ENCODE measurements at regions not wholly inside any gene's neighbourhood (a gene's known extent, or its start where the extent isn't known, plus 50 kb on each side); places are given as distances from the start of the nearest gene placed in this dataset.

GRCh38 chr4:37066159-37066558 is 178.4 kb upstream of the NWD2 start:
- no peaks in the 10 kb centered on the region for H3K79me1 ChIP-seq (ENCODE audit: low read depth, low read length)
- no peak overlapping the region for H4K8ac ChIP-seq (ENCODE audit: low read depth, low read length)
- no peak overlapping the region for H3K4me3 ChIP-seq (ENCODE audit: low read length in 2 of 2)
- no peak overlapping the region for H3K4me2 ChIP-seq (ENCODE audit: insufficient read depth, low read length, poor library complexity, severe bottlenecking)
- H3K18ac ChIP-seq (ENCODE audit: low read length) = no peak overlapping the region
- no peak overlapping the region for H3K4ac ChIP-seq (ENCODE audit: low read length)
- no peaks in the 10 kb centered on the region for H3K27me3 ChIP-seq (ENCODE audit: control insufficient read depth in 3 of 3, insufficient read depth in 3 of 3, low read depth in 1 of 3, low read length in 3 of 3)
- H2AK5ac ChIP-seq (ENCODE audit: low read depth, low read length) = no peak overlapping the region
- no peaks in the 10 kb centered on the region for H3K9me3 ChIP-seq (replicated peaks in 1 of 2; ENCODE audit: control insufficient read depth in 2 of 2, insufficient read depth in 1 of 2, low read depth in 1 of 2, low read length in 2 of 2)
- no peak overlapping the region for H2AFZ ChIP-seq (ENCODE audit: low read length)
- H4K91ac ChIP-seq (ENCODE audit: low read depth, low read length, poor library complexity) = no peak overlapping the region
- no CpG with 5 or more reads among the region's 2 CpGs for WGBS, 2 donors (ENCODE audit: extremely low coverage in 2 of 2, insufficient read length in 2 of 2, insufficient replicate concordance in 1 of 2)
- no peak overlapping the region for H3K9ac ChIP-seq (ENCODE audit: low read depth, low read length, poor library complexity)
- H3K14ac ChIP-seq (ENCODE audit: low read length) = no peak overlapping the region
- no peak overlapping the region for H2BK12ac ChIP-seq (ENCODE audit: low read length)
- no peak overlapping the region for H2BK15ac ChIP-seq (ENCODE audit: low read length)
- no peak overlapping the region for H2BK5ac ChIP-seq (ENCODE audit: low read length)
- no peak overlapping the region for H2BK120ac ChIP-seq (ENCODE audit: low read depth, low read length)
- no peaks in the 10 kb centered on the region for H3K36me3 ChIP-seq (replicated peaks in 1 of 2; ENCODE audit: control insufficient read depth in 2 of 2, insufficient read depth in 2 of 2, low read length in 2 of 2)
- no peak for DNase-seq (ENCODE audit: low spot score)
- H3K27ac ChIP-seq (replicated peaks; ENCODE audit: low read length) = no peak overlapping the region
- no peaks in the 10 kb centered on the region for H3K4me1 ChIP-seq (ENCODE audit: control insufficient read depth in 2 of 2, insufficient read depth in 1 of 2, low read depth in 1 of 2, low read length in 2 of 2)
- H3K23ac ChIP-seq (ENCODE audit: low read depth, low read length, poor library complexity) = no peak overlapping the region

DNA sequence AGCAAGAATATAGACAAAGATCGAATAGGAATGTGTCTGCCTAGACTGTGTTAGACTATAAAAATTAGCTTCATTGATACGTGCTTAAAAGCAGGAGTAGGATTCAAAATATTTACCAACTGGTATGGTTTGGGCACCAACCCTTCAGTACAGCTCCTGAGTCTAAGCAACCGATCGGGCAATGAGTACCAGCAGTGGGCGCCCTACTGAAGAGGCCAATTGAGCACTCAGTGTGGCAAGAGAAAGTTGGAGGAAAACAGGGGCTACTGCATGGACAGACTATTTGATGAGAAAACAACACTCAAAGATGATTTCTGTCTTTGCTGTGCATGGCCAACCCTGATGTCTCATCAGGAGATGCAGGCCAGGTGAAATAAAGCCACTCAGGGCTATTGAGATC is 176.0 kb upstream of the NWD2 start:
- H3K4me1 ChIP-seq (ENCODE audit: control insufficient read depth in 2 of 2, insufficient read depth in 1 of 2, low read depth in 1 of 2, low read length in 2 of 2) = no peaks in the 10 kb centered on the region
- no CpG with 5 or more reads among the region's 5 CpGs for WGBS, 2 donors (ENCODE audit: extremely low coverage in 2 of 2, insufficient read length in 2 of 2, insufficient replicate concordance in 1 of 2)
- H2AFZ ChIP-seq (ENCODE audit: low read length) = no peak overlapping the region
- H3K9me3 ChIP-seq (replicated peaks in 1 of 2; ENCODE audit: control insufficient read depth in 2 of 2, insufficient read depth in 1 of 2, low read depth in 1 of 2, low read length in 2 of 2) = no peaks in the 10 kb centered on the region
- H2BK5ac ChIP-seq (ENCODE audit: low read length) = no peak overlapping the region
- H3K27ac ChIP-seq (replicated peaks; ENCODE audit: low read length) = no peak overlapping the region
- DNase-seq (ENCODE audit: low spot score) = no peak
- H3K23ac ChIP-seq (ENCODE audit: low read depth, low read length, poor library complexity) = no peak overlapping the region
- H3K4me3 ChIP-seq (ENCODE audit: low read length in 2 of 2) = no peak overlapping the region
- no peak overlapping the region for H2BK12ac ChIP-seq (ENCODE audit: low read length)
- H3K27me3 ChIP-seq (ENCODE audit: control insufficient read depth in 3 of 3, insufficient read depth in 3 of 3, low read depth in 1 of 3, low read length in 3 of 3) = no peaks in the 10 kb centered on the region
- H3K4ac ChIP-seq (ENCODE audit: low read length) = no peak overlapping the region
- no peak overlapping the region for H2AK5ac ChIP-seq (ENCODE audit: low read depth, low read length)
- H3K36me3 ChIP-seq (replicated peaks in 1 of 2; ENCODE audit: control insufficient read depth in 2 of 2, insufficient read depth in 2 of 2, low read length in 2 of 2) = no peaks in the 10 kb centered on the region
- H3K14ac ChIP-seq (ENCODE audit: low read length) = no peak overlapping the region
- H3K4me2 ChIP-seq (ENCODE audit: insufficient read depth, low read length, poor library complexity, severe bottlenecking) = no peak overlapping the region
- no peaks in the 10 kb centered on the region for H3K79me1 ChIP-seq (ENCODE audit: low read depth, low read length)
- H3K9ac ChIP-seq (ENCODE audit: low read depth, low read length, poor library complexity) = no peak overlapping the region
- no peak overlapping the region for H4K91ac ChIP-seq (ENCODE audit: low read depth, low read length, poor library complexity)
- H4K8ac ChIP-seq (ENCODE audit: low read depth, low read length) = no peak overlapping the region
- H2BK15ac ChIP-seq (ENCODE audit: low read length) = no peak overlapping the region
- H3K18ac ChIP-seq (ENCODE audit: low read length) = no peak overlapping the region
- no peak overlapping the region for H2BK120ac ChIP-seq (ENCODE audit: low read depth, low read length)

- Histone ChIP-seq H3K9ac (ENCODE audit: low read depth, low read length, poor library complexity) (no peak overlapping the region), H4K8ac (ENCODE audit: low read depth, low read length) (no peak overlapping the region), H2AK5ac (ENCODE audit: low read depth, low read length) (no peak overlapping the region), H3K4me2 (ENCODE audit: insufficient read depth, low read length, poor library complexity, severe bottlenecking) (no peak overlapping the region), H2BK5ac (ENCODE audit: low read length) (no peak overlapping the region), H3K14ac (ENCODE audit: low read length) (no peak overlapping the region), H3K9me3 (replicated peaks in 1 of 2; ENCODE audit: control insufficient read depth in 2 of 2, insufficient read depth in 1 of 2, low read depth in 1 of 2, low read length in 2 of 2) (no peaks in the 10 kb centered on the region), H3K4me1 (ENCODE audit: control insufficient read depth in 2 of 2, insufficient read depth in 1 of 2, low read depth in 1 of 2, low read length in 2 of 2) (no peaks in the 10 kb centered on the region), H2BK12ac (ENCODE audit: low read length) (no peak overlapping the region), H3K36me3 (replicated peaks in 1 of 2; ENCODE audit: control insufficient read depth in 2 of 2, insufficient read depth in 2 of 2, low read length in 2 of 2) (no peaks in the 10 kb centered on the region), H4K91ac (ENCODE audit: low read depth, low read length, poor library complexity) (no peak overlapping the region), H2AFZ (ENCODE audit: low read length) (no peak overlapping the region), H3K18ac (ENCODE audit: low read length) (no peak overlapping the region), H3K27me3 (ENCODE audit: control insufficient read depth in 3 of 3, insufficient read depth in 3 of 3, low read depth in 1 of 3, low read length in 3 of 3) (no peaks in the 10 kb centered on the region), H2BK15ac (ENCODE audit: low read length) (no peak overlapping the region), H3K27ac (replicated peaks; ENCODE audit: low read length) (no peak overlapping the region), H2BK120ac (ENCODE audit: low read depth, low read length) (no peak overlapping the region), H3K79me1 (ENCODE audit: low read depth, low read length) (no peaks in the 10 kb centered on the region), H3K4ac (ENCODE audit: low read length) (no peak overlapping the region), H3K4me3 (ENCODE audit: low read length in 2 of 2) (no peak overlapping the region), H3K23ac (ENCODE audit: low read depth, low read length, poor library complexity) (no peak overlapping the region)
- no peak for DNase-seq (ENCODE audit: low spot score)
- WGBS, 2 donors (ENCODE audit: extremely low coverage in 2 of 2, insufficient read length in 2 of 2, insufficient replicate concordance in 1 of 2) = no CpG with 5 or more reads among the region's 5 CpGs
These were observed 174.5 kb upstream of the NWD2 start for GRCh38 chr4:37070041-37070440.

DNA sequence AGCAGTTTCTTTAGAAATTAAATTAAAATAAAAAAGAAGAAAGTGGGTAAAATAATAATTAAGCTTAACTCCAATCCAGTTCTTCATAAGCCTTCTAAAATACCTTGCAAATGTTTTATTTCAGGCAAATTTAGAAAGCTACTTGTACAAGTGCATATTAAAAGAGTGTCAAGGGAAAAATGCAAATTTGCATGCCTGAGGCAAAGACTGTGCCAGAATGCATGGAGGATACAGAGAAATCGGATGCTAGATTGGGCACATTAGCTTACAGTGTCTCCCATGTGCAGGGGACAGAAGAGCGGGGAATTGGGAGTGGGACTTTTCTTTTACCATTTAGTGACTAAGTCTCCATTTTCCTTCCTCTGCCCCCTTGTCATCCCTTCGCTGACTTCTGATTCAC is 173.0 kb upstream of the NWD2 start:
- Histone ChIP-seq H3K23ac (ENCODE audit: low read depth, low read length, poor library complexity) (no peak overlapping the region), H4K8ac (ENCODE audit: low read depth, low read length) (no peak overlapping the region), H3K36me3 (replicated peaks in 1 of 2; ENCODE audit: control insufficient read depth in 2 of 2, insufficient read depth in 2 of 2, low read length in 2 of 2) (no peaks in the 10 kb centered on the region), H3K9me3 (replicated peaks in 1 of 2; ENCODE audit: control insufficient read depth in 2 of 2, insufficient read depth in 1 of 2, low read depth in 1 of 2, low read length in 2 of 2) (no peaks in the 10 kb centered on the region), H2BK12ac (ENCODE audit: low read length) (no peak overlapping the region), H3K79me1 (ENCODE audit: low read depth, low read length) (no peaks in the 10 kb centered on the region), H3K4me2 (ENCODE audit: insufficient read depth, low read length, poor library complexity, severe bottlenecking) (no peak overlapping the region), H3K4me1 (ENCODE audit: control insufficient read depth in 2 of 2, insufficient read depth in 1 of 2, low read depth in 1 of 2, low read length in 2 of 2) (no peaks in the 10 kb centered on the region), H2AK5ac (ENCODE audit: low read depth, low read length) (no peak overlapping the region), H3K27ac (replicated peaks; ENCODE audit: low read length) (no peak overlapping the region), H2BK15ac (ENCODE audit: low read length) (no peak overlapping the region), H2BK5ac (ENCODE audit: low read length) (no peak overlapping the region), H3K9ac (ENCODE audit: low read depth, low read length, poor library complexity) (no peak overlapping the region), H3K27me3 (ENCODE audit: control insufficient read depth in 3 of 3, insufficient read depth in 3 of 3, low read depth in 1 of 3, low read length in 3 of 3) (no peaks in the 10 kb centered on the region), H3K14ac (ENCODE audit: low read length) (no peak overlapping the region), H4K91ac (ENCODE audit: low read depth, low read length, poor library complexity) (no peak overlapping the region), H3K4me3 (ENCODE audit: low read length in 2 of 2) (no peak overlapping the region), H3K4ac (ENCODE audit: low read length) (no peak overlapping the region), H2AFZ (ENCODE audit: low read length) (no peak overlapping the region), H2BK120ac (ENCODE audit: low read depth, low read length) (no peak overlapping the region), H3K18ac (ENCODE audit: low read length) (no peak overlapping the region)
- DNase-seq (ENCODE audit: low spot score) = no peak
- no CpG with 5 or more reads among the region's 3 CpGs for WGBS, 2 donors (ENCODE audit: extremely low coverage in 2 of 2, insufficient read length in 2 of 2, insufficient replicate concordance in 1 of 2)
